HAP-1 (cell line): ENCODE measurements at regions not wholly inside any gene's neighbourhood (a gene's known extent, or its start where the extent isn't known, plus 50 kb on each side); places are given as distances from the start of the nearest gene placed in this dataset.
A peak's percentile ranks its signal among the peaks of the same experiment; 100 is the strongest.

Source experiments
- DNase-seq, 2 experiments: peaks; one replicate each; pipeline ENCODE4 v3.0.0-alpha.2; 2016 to 2020; ENCODE audit warnings: low spot score in 2 of 2
- H3K27me3 ChIP-seq: fragments of 250-450 bp; sonication (Bioruptor Pico); 2 replicates; pipeline ENCODE4 v1.5.1; 2020; ENCODE audit warnings: low read depth, mild to moderate bottlenecking, moderate library complexity
- H3K36me3 ChIP-seq: fragments of 250-450 bp; sonication (Bioruptor Pico); replicated peaks from 2 replicates; pipeline ENCODE4 v1.5.1; 2020; ENCODE audit warnings: mild to moderate bottlenecking
- H3K4me1 ChIP-seq: fragments of 250-450 bp; sonication (Bioruptor Pico); 2 replicates; pipeline ENCODE4 v1.5.1; 2020; ENCODE audit warnings: mild to moderate bottlenecking
- H3K4me3 ChIP-seq: fragments of 250-450 bp; sonication (Bioruptor Pico); 2 replicates; pipeline ENCODE4 v1.5.1; 2020; ENCODE audit warnings: mild to moderate bottlenecking, moderate library complexity
- H3K9me3 ChIP-seq: fragments of 250-450 bp; sonication (Bioruptor Pico); 2 replicates; pipeline ENCODE4 v1.5.1; 2020; ENCODE audit warnings: mild to moderate bottlenecking, moderate library complexity
- in situ Hi-C: fragments of 300-500 bp; cut with MboI; formaldehyde crosslinking; loops from 3 replicates; pipeline ENCODE4 v1.14.3; 2020; ENCODE audit warnings: low sequenced_read_pairs, inconsistent platforms, mixed read lengths

GRCh38 chr13:61146158-61146557 lies 269.5 kb downstream of the PCDH20 start:
- H3K4me1 ChIP-seq, result peaks cover 21% of the 10 kb centered on the region
- no peaks in the 10 kb centered on the region for H3K27me3 ChIP-seq
- no peaks in the 10 kb centered on the region for H3K36me3 ChIP-seq
- no peak overlapping the region for H3K4me3 ChIP-seq
- in situ Hi-C loops, result no loop called here
- DNase-seq, result no peak
- no peaks in the 10 kb centered on the region; the same call in 1 of the 2 replicates for H3K9me3 ChIP-seq

DNA sequence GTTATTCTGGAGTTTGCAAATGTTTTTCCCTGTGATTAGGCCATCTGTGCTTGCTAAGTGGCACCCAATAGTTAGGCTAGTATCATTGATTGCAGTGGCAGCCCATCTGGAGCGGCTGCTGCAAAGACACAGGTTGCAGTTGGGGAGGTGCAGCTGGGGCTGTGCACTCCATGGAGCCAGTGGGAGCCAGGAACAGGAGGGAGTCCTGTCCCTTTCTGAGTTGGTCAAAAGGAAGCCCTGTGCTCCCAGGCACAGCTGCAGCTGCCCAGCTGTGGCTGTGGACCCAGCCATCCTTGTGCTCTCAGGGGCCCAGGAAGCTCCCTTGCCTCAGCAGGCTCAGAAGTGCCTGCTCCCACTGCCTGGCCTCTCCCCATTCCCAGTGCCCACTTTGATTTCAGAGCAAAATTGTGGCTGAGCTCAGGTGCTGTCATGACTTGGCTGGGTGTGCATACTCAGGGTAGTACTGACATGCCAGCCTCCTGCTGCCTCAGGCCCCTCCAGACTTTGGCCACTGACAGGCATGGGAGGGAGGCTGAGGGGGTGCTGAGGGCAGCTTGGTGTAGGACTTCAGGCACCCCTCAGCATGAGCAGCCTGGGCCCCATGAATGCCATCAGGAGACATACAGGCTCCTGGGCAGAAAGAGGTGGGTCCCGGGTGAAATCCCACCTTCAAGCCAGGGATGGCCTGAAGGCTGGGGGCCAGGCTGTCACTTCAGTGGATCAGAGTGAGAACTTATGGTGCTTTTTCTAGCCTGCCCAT lies 270.6 kb downstream of the PCDH20 start:
- in situ Hi-C loops, result no loop called here
- Histone ChIP-seq H3K36me3 (no peaks in the 10 kb centered on the region), H3K4me3 (no peak overlapping the region), H3K4me1 (peaks cover 21% of the 10 kb centered on the region), H3K9me3 (no peaks in the 10 kb centered on the region; the same call in 1 of the 2 replicates), H3K27me3 (no peaks in the 10 kb centered on the region)
- DNase-seq, result no peak

DNA sequence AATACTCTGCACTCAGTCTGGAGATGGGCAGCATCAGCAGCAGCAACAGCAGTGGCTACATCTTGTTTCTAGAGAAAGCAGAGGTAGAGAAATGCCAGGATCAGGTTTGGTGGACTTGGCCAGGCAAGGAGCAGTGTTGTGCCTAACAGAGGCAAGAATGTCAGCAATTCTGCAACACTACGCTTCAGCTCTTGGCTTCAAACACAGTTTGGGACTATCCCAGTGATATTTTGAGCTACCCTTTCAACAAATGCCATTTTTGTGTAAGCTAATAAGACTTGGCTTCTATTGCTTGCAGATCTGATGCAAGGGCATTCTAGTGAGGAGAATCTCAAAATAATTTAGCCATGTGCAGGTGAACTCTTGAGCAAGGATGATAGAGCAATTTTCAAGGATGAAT lies 271.3 kb downstream of the PCDH20 start:
- peaks cover 14% of the 10 kb centered on the region for H3K4me1 ChIP-seq
- H3K36me3 ChIP-seq, result no peaks in the 10 kb centered on the region
- H3K4me3 ChIP-seq, result no peak overlapping the region
- in situ Hi-C loops, result no loop called here
- no peak for DNase-seq
- H3K9me3 ChIP-seq, result no peaks in the 10 kb centered on the region; the same call in 1 of the 2 replicates
- H3K27me3 ChIP-seq, result no peaks in the 10 kb centered on the region

- Histone ChIP-seq H3K9me3 (no peaks in the 10 kb centered on the region; the same call in 1 of the 2 replicates), H3K4me3 (no peak overlapping the region), H3K27me3 (no peaks in the 10 kb centered on the region), H3K36me3 (no peaks in the 10 kb centered on the region), H3K4me1 (no peaks in the 10 kb centered on the region)
- in situ Hi-C loops, result no loop called here
- no peak for DNase-seq
Measured at GRCh38 chr13:61142506-61142905, 273.1 kb downstream of the PCDH20 start.

DNA sequence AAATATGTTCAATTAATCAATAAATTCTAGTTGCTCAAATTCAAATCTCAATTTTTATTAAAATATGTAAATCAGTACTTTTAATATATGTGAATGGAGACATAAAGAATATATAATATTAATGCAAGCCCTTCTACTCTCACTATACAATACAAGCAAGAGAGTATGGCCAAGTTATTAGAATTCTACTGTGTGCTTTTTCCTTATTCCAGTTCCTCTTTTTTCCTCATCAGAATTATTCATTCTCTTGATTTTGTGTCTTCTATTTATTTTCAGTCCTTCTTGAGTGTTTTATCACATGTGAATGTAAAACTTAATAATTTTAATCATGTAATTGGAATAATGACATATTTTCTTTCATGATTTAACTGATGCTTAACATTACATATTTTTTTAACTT lies 276.8 kb downstream of the PCDH20 start:
- Histone ChIP-seq H3K9me3 (no peaks in the 10 kb centered on the region), H3K4me1 (no peaks in the 10 kb centered on the region), H3K27me3 (no peaks in the 10 kb centered on the region), H3K36me3 (no peaks in the 10 kb centered on the region), H3K4me3 (no peak overlapping the region)
- in situ Hi-C loops, result no loop called here
- DNase-seq, result no peak

- Histone ChIP-seq H3K36me3 (no peaks in the 10 kb centered on the region), H3K27me3 (no peaks in the 10 kb centered on the region), H3K4me3 (no peak overlapping the region), H3K9me3 (no peaks in the 10 kb centered on the region), H3K4me1 (no peaks in the 10 kb centered on the region)
- DNase-seq, result no peak
- in situ Hi-C loops, result no loop called here
Measured at GRCh38 chr13:61136515-61136914, 279.1 kb downstream of the PCDH20 start.

DNA sequence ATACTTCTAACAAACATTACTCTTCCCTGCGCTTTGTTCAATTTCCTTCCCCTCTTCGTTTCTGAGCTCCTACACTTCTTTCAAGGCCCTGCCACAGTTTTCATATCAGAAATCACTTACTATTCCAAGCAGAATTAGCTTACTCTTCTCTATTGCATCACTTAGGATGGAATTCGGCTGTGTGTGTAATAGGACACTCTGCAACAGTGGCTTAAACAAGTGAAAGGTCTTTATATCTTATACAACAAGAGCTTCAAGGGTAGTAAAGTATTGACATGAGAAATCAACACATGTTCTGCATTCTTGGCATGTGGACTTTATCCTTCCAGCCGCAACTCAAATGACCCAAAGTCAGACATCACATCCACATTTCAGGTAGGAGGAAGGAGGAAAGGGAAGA lies 279.6 kb downstream of the PCDH20 start:
- Histone ChIP-seq H3K27me3 (no peaks in the 10 kb centered on the region), H3K36me3 (no peaks in the 10 kb centered on the region), H3K4me1 (no peaks in the 10 kb centered on the region), H3K9me3 (no peaks in the 10 kb centered on the region), H3K4me3 (no peak overlapping the region)
- DNase-seq, result no peak
- in situ Hi-C loops, result no loop called here

- Histone ChIP-seq H3K36me3 (no peaks in the 10 kb centered on the region), H3K9me3 (no peaks in the 10 kb centered on the region), H3K27me3 (no peaks in the 10 kb centered on the region), H3K4me1 (no peaks in the 10 kb centered on the region), H3K4me3 (no peak overlapping the region)
- in situ Hi-C loops, result no loop called here
- DNase-seq, result no peak
Measured at GRCh38 chr13:61135583-61135982, 280.1 kb downstream of the PCDH20 start.

GRCh38 chr13:61128850-61129645 lies 286.6 kb downstream of the PCDH20 start:
- H3K9me3 ChIP-seq, result 0 out of 2 replicates have a peak, but pooled peaks cover 4% of the 10 kb centered on the region
- in situ Hi-C loops, result no loop called here
- no peak overlapping the region for H3K4me3 ChIP-seq
- H3K27me3 ChIP-seq, result no peaks in the 10 kb centered on the region
- H3K36me3 ChIP-seq, result no peaks in the 10 kb centered on the region
- H3K4me1 ChIP-seq, result peaks cover 19% of the 10 kb centered on the region
- peak; percentile 75 to 96 for DNase-seq

GRCh38 chr13:61123538-61124289 lies 291.9 kb downstream of the PCDH20 start:
- no peaks in the 10 kb centered on the region for H3K27me3 ChIP-seq
- no peak for DNase-seq
- H3K9me3 ChIP-seq, result 0 out of 2 replicates have a peak, but pooled peaks cover 4% of the 10 kb centered on the region
- no peak overlapping the region for H3K4me3 ChIP-seq
- in situ Hi-C loops, result no loop called here
- no peaks in the 10 kb centered on the region for H3K36me3 ChIP-seq
- peaks cover 10% of the 10 kb centered on the region for H3K4me1 ChIP-seq

DNA sequence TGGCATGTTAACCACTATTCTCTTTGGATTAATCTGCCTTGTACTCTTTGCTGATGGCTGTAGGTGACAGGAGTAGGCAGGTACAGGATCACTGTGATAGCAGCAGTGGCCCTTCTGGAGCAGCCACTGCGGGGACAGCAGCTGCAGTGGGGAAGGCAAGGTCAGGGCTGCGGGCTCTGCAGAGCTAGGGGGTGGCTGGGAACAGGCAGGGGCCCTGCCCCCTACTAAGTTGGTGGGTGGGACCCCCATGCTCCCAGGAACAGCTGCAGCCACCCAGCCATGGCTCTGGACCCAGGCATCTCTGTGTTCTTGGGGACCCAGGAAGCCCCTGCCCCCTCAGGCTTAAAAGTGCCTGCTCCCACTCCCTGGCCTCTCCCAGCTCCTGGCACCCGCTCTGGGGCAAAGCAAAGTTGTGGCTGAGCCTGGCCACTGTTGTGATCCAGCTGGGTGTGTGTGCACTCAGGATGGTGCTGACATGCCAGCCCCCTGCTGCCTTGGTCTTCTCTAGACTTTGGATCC lies 302.4 kb downstream of the PCDH20 start:
- Histone ChIP-seq H3K4me1 (no peaks in the 10 kb centered on the region), H3K36me3 (no peaks in the 10 kb centered on the region), H3K4me3 (no peak overlapping the region), H3K27me3 (no peaks in the 10 kb centered on the region), H3K9me3 (no peaks in the 10 kb centered on the region)
- DNase-seq, result no peak
- in situ Hi-C loops, result no loop called here

DNA sequence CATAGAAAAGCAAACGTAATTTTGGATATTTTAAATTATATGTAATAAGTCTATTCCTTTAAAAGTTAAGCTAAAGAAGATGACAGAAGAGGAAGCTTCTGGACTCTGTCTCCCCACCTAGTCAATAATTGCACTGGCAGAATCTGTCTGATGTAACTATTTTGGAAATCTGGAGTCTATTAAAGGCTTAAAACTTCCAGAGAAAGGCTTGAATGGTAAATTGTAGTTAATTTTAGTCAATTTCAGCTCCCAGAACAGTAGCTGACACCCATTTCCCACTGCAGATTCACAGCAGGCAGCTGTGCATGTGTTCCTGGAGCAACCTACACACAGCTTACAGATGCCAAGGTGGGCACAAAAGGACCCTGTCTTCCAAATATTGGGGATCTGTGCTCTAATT lies 304.1 kb downstream of the PCDH20 start:
- no peak for DNase-seq
- Histone ChIP-seq H3K36me3 (no peaks in the 10 kb centered on the region), H3K4me3 (no peak overlapping the region), H3K9me3 (no peaks in the 10 kb centered on the region), H3K27me3 (no peaks in the 10 kb centered on the region), H3K4me1 (no peaks in the 10 kb centered on the region)
- in situ Hi-C loops, result no loop called here

- DNase-seq, result peak in 1 of 2 experiments; percentile 47
- Histone ChIP-seq H3K4me3 (no peak overlapping the region), H3K4me1 (no peaks in the 10 kb centered on the region), H3K36me3 (no peaks in the 10 kb centered on the region), H3K9me3 (no peaks in the 10 kb centered on the region), H3K27me3 (no peaks in the 10 kb centered on the region)
- in situ Hi-C loops, result no loop called here
Measured at GRCh38 chr13:61110732-61111131, 304.9 kb downstream of the PCDH20 start.
